HEK293 (cell line): ENCODE measurements at regions not wholly inside any gene's neighbourhood (a gene's known extent, or its start where the extent isn't known, plus 50 kb on each side); places are given as distances from the start of the nearest gene placed in this dataset.

Source experiments
- CTCF ChIA-PET: fragments of 350-600 bp; formaldehyde crosslinking; extraction: SDS; loops from one replicate; lab custom pipeline; 2021; ENCODE audit warnings: antibody characterized with exemption; lab: Yijun Ruan, JAX
- POLR2A ChIA-PET: fragments of 300-600 bp; formaldehyde crosslinking; extraction: SDS; loops from one replicate; lab custom pipeline; 2020; ENCODE audit warnings: antibody characterized with exemption, inconsistent platforms; lab: Yijun Ruan, JAX
- H3K27ac ChIP-seq: fragments of 200-500 bp; sonication (Bioruptor generic); 2 replicates; pipeline ENCODE4 v1.5.1; 2014; ENCODE audit warnings: low read depth, low read length, control low read depth, inconsistent platforms; ENCODE audit errors: extremely low read depth
- H3K36me3 ChIP-seq, 2 experiments: fragments of 200-500 bp in 1 of 2; sonication (Bioruptor generic) in 1 of 2; 1 replicate in 1 of 2; 2 replicates in 1 of 2; pipeline ENCODE4 v1.5.1; 2014 to 2017; ENCODE audit warnings: inconsistent platforms in 2 of 2, low read length in 2 of 2; ENCODE audit not compliant: control insufficient read depth in 2 of 2, insufficient read depth in 1 of 2
- H3K4me1 ChIP-seq: fragments of 200-500 bp; sonication (Bioruptor generic); 2 replicates; pipeline ENCODE4 v1.5.1; 2014; ENCODE audit warnings: mild to moderate bottlenecking, low read length, inconsistent platforms; ENCODE audit not compliant: control insufficient read depth, insufficient read depth
- H3K4me3 ChIP-seq: 2 replicates; pipeline ENCODE4 v1.5.1; 2011; ENCODE audit warnings: low read depth, mild to moderate bottlenecking, control low read depth, low read length, moderate library complexity
- H3K9me3 ChIP-seq: fragments of 200-500 bp; sonication (Bioruptor generic); 2 replicates; pipeline ENCODE4 v1.5.1; 2014; ENCODE audit warnings: low read depth, low read length, inconsistent platforms; ENCODE audit not compliant: control insufficient read depth, insufficient read depth
- GLIS2 ChIP-seq: fragments of 450-650 bp; formaldehyde crosslinking; IDR thresholded peaks from 2 replicates; pipeline ENCODE4 v1.5.1; 2016; ENCODE audit warnings: missing biosample characterization, missing genetic modification characterization
- ZBTB7A ChIP-seq: fragments of 450-650 bp; formaldehyde crosslinking; IDR thresholded peaks from 2 replicates; pipeline ENCODE4 v1.5.1; 2016; ENCODE audit warnings: low read depth, missing biosample characterization, missing genetic modification characterization
- ZFHX2 ChIP-seq: fragments of 450-650 bp; formaldehyde crosslinking; conservative IDR thresholded peaks from 2 replicates; pipeline ENCODE4 v1.5.1; 2016; ENCODE audit warnings: missing biosample characterization, missing genetic modification characterization
- ZNF133 ChIP-seq: fragments of 450-650 bp; formaldehyde crosslinking; IDR thresholded peaks from 2 replicates; pipeline ENCODE4 v1.5.1; 2016; ENCODE audit warnings: missing biosample characterization, missing genetic modification characterization
- ZNF37A ChIP-seq: fragments of 450-650 bp; IDR thresholded peaks from 2 replicates; pipeline ENCODE4 v1.5.1; 2018; ENCODE audit warnings: missing biosample characterization, missing genetic modification characterization
- ZNF792 ChIP-seq: fragments of 450-650 bp; formaldehyde crosslinking; IDR thresholded peaks from 2 replicates; pipeline ENCODE4 v1.5.1; 2016; ENCODE audit warnings: missing biosample characterization, missing genetic modification characterization
- ZSCAN30 ChIP-seq: fragments of 450-650 bp; IDR thresholded peaks from 2 replicates; pipeline ENCODE4 v1.5.1; 2018; ENCODE audit warnings: missing biosample characterization, mild to moderate bottlenecking, missing genetic modification characterization, moderate library complexity
- TF ChIP-seq, protein P1 (sequence below): fragments of 450-650 bp; formaldehyde crosslinking; IDR thresholded peaks from 2 replicates; pipeline ENCODE4 v1.5.1; 2016; ENCODE audit warnings: missing biosample characterization, missing genetic modification characterization
- TF ChIP-seq, protein P2 (sequence below): sonication (generic); formaldehyde crosslinking; IDR thresholded peaks from 2 replicates; pipeline ENCODE4 v1.8.1; 2022; ENCODE audit warnings: mild to moderate bottlenecking, moderate library complexity, missing genetic modification reagents

DNA sequence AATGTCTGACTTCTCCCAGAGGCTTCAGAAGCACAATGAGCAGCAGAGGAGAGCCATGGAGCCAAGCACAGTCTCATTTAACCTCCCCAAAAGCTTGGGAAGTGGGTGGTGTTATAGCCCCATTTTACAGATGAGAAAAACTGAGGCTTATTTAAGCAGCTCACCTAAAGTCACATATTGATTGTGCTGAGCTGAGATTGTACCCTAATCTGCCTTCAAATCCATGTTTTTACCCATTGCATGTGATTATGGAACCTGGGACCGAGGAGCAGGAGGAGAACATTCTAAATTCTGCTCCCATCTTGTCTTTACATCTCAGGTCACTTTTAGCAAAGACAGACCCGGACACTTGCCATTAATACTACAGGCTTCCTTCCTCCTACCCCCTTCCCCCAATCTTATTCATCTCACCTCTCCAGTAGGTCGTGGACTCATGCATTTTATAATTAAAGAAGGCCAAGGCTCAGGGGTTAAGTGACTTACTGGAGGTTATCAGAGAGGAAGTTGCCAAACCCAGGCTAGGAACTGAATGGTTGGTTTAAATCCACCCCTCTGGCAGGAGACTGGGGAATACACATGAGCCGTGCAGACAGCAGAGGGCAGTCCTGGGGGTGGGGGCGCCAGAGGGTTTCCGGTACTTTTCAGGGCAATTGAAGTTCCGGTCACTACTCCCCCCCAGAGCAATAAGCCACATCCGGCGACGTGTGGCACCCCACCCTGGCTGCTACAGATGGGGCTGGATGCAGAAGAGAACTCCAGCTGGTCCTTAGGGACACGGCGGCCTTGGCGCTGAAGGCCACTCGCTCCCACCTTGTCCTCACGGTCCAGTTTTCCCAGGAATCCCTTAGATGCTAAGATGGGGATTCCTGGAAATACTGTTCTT lies 51.0 kb upstream of the IL17B start:
- CTCF ChIA-PET: interaction anchor here (1.0 to 9.6 kb wide), 7 partner anchors 14 to 132 kb away, joined by 3 to 205 read pairs (median 9); partner anchors contain the start of gene IL17B
- Histone ChIP-seq H3K27ac (no peak overlapping the region), H3K4me1 (no peaks in the 10 kb centered on the region), H3K36me3 (no peaks in the 10 kb centered on the region), H3K9me3 (no peaks in the 10 kb centered on the region), H3K4me3 (no peak overlapping the region)
- POLR2A ChIA-PET: no interaction called here
- no peak for TF ChIP-seq ZFHX2 (tag by site-specific recombination)
- no peak for TF ChIP-seq ZNF792 (tag by site-specific recombination)
- TF ChIP-seq ZNF37A: no peak
- no peak for TF ChIP-seq ZNF133 (tag by site-specific recombination)
- TF ChIP-seq, protein P1, sequence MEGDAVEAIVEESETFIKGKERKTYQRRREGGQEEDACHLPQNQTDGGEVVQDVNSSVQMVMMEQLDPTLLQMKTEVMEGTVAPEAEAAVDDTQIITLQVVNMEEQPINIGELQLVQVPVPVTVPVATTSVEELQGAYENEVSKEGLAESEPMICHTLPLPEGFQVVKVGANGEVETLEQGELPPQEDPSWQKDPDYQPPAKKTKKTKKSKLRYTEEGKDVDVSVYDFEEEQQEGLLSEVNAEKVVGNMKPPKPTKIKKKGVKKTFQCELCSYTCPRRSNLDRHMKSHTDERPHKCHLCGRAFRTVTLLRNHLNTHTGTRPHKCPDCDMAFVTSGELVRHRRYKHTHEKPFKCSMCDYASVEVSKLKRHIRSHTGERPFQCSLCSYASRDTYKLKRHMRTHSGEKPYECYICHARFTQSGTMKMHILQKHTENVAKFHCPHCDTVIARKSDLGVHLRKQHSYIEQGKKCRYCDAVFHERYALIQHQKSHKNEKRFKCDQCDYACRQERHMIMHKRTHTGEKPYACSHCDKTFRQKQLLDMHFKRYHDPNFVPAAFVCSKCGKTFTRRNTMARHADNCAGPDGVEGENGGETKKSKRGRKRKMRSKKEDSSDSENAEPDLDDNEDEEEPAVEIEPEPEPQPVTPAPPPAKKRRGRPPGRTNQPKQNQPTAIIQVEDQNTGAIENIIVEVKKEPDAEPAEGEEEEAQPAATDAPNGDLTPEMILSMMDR: peak; percentile 23; the same call in 1 of the 2 replicates
- TF ChIP-seq GLIS2 (tag by site-specific recombination): 0 out of 2 replicates have a peak, but pooled peaks have one; percentile 36
- no peak for TF ChIP-seq ZSCAN30
- no peak for TF ChIP-seq ZBTB7A (tag by site-specific recombination)
- TF ChIP-seq, protein P2, sequence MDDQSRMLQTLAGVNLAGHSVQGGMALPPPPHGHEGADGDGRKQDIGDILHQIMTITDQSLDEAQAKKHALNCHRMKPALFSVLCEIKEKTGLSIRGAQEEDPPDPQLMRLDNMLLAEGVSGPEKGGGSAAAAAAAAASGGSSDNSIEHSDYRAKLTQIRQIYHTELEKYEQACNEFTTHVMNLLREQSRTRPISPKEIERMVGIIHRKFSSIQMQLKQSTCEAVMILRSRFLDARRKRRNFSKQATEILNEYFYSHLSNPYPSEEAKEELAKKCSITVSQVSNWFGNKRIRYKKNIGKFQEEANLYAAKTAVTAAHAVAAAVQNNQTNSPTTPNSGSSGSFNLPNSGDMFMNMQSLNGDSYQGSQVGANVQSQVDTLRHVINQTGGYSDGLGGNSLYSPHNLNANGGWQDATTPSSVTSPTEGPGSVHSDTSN (CRISPR knock-in tag): no peak
